SH-SY5Y (cell line): ENCODE measurements at regions not wholly inside any gene's neighbourhood (a gene's known extent, or its start where the extent isn't known, plus 50 kb on each side); places are given as distances from the start of the nearest gene placed in this dataset.

Experiments
- GATA2 ChIP-seq: IDR thresholded peaks from 2 replicates; pipeline ENCODE4 v1.6.1; 2011; ENCODE audit warnings: mild to moderate bottlenecking, low read depth, low read length
- GATA3 ChIP-seq: IDR thresholded peaks from 2 replicates; pipeline ENCODE4 v1.6.1; 2011; ENCODE audit warnings: low read depth, mild to moderate bottlenecking, low read length, moderate library complexity

DNA sequence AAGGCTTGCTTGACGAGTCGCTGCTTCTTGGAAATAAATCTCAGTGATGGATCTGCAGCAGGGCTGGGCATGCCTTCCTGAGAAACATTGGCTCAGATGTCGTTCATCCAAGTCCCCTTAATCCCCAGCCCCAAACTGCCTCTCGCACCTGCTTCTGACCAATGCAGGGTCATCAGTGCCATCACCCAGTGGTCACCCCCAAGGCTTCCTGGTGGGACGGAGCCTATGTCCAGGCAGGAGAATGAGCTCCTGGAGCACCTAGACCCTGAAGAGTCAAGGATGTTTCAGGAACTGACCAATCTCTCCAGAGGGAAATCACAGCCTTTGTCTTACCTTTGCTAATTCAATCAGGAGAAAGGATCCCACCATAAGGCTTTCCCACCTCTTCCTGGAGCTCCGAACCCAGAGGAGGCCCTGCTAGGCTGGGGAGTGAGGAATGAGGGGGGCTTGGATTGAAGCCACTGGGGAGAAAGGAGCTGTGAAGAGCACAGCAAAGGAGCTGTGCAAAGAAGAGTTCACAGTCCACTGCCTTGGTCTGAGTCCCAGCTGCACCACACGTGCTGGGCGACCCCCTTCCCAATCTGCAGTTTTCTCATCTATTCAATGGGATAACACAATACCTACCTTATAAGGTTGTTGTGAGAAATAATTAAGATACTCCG is 416.1 kb downstream of the NPHP4 start:
- no peak for TF ChIP-seq GATA3
- no peak for TF ChIP-seq GATA2

- TF ChIP-seq GATA2, result no peak
- TF ChIP-seq GATA3, result no peak
Measured at GRCh38 chr1:5575396-5575940, 416.8 kb downstream of the NPHP4 start.

- TF ChIP-seq GATA3 (no peak), GATA2 (no peak)
Measured at GRCh38 chr1:5574641-5575040, 417.6 kb downstream of the NPHP4 start.

GRCh38 chr1:5572794-5573193 is 419.4 kb downstream of the NPHP4 start:
- no peak for TF ChIP-seq GATA2
- TF ChIP-seq GATA3, result no peak

GRCh38 chr1:5571861-5572401 is 420.3 kb downstream of the NPHP4 start:
- no peak for TF ChIP-seq GATA3
- TF ChIP-seq GATA2, result no peak

DNA sequence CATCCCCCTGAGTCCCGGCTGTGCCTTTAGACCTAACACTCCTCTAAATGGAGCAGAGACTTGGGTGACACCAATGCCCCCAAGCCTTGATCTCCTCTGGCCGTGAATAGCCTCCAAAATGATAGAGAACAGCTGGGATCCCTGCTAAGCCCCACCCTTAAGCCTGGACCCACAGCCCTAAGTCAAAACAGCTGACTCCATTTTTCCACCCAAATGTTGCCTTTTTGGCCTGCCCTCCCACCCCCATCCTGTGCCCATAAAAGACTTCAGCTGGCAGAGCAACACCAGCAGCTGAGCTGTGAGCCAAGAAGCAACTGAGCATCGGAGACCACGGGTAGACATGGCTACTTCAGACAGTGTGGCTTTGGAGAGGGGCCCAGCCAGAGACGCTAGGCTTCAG is 420.8 kb downstream of the NPHP4 start:
- no peak for TF ChIP-seq GATA3
- TF ChIP-seq GATA2, result no peak

GRCh38 chr1:5570931-5571330 is 421.3 kb downstream of the NPHP4 start:
- TF ChIP-seq GATA3 (no peak), GATA2 (no peak)

GRCh38 chr1:5568321-5568720 is 423.9 kb downstream of the NPHP4 start:
- no peak for TF ChIP-seq GATA3
- no peak for TF ChIP-seq GATA2

GRCh38 chr1:5567839-5568238 is 424.4 kb downstream of the NPHP4 start:
- TF ChIP-seq GATA3 (no peak), GATA2 (no peak)

DNA sequence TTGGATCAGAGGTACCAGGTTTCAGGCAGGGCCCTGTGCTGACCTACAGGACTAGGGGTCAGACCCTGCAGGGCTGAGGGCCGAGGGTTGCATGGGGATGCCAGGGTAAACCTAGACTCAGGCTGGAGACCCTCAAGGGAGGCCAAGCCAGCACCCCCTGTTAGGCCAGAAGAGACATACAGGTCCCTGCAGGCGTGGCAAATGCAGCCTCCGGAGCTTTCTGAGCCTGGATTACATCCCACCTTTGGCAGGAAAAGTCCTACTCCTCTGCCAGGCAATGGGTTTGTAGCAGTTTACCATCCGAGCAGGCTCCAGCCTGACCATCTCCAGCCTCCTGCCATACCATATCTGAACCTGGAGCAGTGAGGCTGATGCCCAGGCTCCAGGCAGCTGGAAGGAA is 425.3 kb downstream of the NPHP4 start:
- TF ChIP-seq GATA2, result no peak
- TF ChIP-seq GATA3, result no peak

GRCh38 chr1:5565281-5566125 is 426.7 kb downstream of the NPHP4 start:
- TF ChIP-seq GATA3 (no peak), GATA2 (no peak)

GRCh38 chr1:5564578-5565257 is 427.5 kb downstream of the NPHP4 start:
- TF ChIP-seq GATA3, result no peak
- TF ChIP-seq GATA2, result no peak

DNA sequence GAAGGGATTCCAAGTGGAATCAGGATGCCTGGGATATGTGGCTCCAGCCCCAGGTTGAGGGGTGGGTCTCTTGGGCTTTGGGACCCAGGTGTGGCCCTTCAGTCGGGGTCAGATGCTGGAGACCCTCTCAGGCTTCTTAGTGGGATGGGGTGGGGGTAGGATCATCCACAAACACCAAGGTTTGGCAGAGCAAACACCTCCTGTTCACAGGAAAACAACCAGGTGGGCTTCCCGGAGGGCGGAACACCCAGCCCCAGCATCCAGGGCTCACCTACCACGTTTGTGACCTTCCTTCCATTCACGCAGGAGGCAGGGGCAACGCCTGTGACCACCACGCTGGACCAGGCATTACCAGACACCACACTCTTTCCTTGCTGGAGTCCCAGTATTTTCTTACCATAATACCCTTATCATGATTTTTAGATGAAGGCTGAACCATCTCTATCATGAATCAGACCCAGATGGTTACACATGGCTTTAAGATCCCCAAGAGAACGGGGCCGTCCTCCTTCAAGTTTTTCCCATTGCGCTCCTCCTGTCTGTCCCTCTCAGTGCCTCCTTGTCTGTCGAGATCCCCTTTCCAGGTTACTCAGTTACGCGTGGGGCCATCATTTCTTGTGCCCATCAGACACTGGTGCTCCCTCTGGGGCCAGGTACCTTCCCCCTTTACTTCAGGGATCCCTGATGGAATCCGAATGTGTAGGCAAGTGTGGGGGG is 428.2 kb downstream of the NPHP4 start:
- TF ChIP-seq GATA2 (no peak), GATA3 (no peak)
